Stimulated activated CD4-positive, alpha-beta T cell treated with anti-CD3 and anti-CD28 coated beads, Interleukin-1b, Interleukin-23, amount 100 ng/mL, for 24 hours (primary cell): ENCODE measurements at regions not wholly inside any gene's neighbourhood (a gene's known extent, or its start where the extent isn't known, plus 50 kb on each side); places are given as distances from the start of the nearest gene placed in this dataset.

Source experiments
- DNase-seq, 4 experiments: peaks; one replicate each; pipeline ENCODE4 v3.0.0-alpha.2; 2020; ENCODE audit warnings: low read depth in 4 of 4, low spot score in 1 of 4

DNA sequence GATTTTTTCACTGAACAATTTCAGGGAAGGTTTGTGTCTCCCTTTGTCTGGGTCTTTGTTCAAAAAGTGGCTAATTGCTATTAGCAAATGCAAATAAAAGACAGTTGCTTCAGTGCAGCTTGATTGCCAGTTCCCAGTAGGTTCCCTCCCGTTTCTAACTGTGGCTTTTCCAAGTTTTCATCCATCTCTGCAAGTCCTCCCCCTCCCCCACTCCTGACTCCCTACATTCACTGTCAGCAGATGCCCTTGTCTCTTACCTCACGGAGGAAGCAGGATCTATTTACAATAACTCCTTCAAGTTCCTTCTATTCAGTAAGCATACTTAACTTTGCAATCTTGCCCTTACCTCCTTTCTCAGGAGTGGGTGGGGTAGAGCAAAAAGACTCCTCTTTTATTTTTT lies 55.4 kb upstream of the SCEL start:
- no peak for DNase-seq

DNA sequence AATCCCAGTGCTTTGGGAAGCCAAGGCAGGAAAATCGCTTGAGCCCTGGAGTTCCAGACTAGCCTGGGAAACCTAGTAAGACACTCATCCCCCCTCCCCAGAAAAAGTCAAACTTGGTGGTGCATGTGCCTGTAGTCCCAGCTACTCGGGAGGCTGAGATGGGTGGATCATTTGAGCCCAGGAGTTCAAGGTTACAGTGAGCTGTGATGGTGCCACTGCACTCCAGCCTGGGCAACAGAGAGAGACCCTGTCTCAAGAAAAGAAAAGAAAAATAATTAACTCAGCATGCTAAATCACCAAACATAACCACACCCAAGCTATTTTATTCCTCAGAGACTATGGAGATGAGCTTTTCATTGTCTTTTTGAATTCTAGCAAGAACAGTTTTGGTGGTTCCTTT lies 56.2 kb upstream of the SCEL start:
- DNase-seq, result no peak

DNA sequence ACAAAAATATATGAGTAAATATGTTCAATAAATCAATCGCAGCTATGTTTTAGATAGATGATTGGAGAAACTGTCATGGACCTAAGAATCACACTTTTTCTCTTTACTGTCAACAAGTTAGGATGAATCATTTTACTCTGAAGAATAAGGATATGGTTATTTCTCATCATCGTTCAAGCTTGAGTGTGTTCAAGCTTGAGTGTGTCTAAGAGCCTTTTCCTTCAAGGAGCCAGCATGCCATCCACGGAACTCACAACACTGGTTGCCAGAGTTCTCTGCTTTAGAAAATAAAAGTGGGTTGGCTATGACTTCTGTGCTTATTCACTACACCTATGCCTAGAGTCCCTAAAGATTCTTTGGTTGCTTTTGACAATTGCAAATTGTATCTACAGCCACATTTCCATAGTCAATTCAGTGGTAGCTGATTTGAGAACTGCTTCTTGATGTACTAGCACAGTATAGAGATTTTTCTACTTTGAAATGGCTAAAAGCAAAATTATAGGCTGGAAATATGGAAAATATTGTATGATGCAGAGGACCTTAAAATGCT lies 58.1 kb upstream of the SCEL start:
- DNase-seq, result no peak

DNA sequence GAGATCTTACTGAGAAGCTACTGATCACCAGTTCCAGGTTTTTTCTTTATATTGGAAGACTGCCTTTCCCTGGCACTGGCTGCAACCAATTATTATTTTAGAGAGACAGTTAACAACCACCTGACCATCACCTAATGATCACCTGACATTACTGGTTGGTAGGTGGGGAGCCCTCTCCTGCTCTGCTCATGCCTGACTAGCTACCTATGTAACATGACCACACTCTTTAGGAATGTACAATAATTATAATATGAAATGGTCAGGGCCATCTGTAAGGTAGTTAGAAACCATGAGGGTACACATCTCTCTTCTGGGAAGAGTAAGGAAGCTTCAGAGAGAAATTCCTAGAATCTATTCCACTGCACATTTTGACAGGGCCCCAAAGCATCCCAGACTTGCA lies 59.0 kb upstream of the SCEL start:
- DNase-seq, result no peak

DNA sequence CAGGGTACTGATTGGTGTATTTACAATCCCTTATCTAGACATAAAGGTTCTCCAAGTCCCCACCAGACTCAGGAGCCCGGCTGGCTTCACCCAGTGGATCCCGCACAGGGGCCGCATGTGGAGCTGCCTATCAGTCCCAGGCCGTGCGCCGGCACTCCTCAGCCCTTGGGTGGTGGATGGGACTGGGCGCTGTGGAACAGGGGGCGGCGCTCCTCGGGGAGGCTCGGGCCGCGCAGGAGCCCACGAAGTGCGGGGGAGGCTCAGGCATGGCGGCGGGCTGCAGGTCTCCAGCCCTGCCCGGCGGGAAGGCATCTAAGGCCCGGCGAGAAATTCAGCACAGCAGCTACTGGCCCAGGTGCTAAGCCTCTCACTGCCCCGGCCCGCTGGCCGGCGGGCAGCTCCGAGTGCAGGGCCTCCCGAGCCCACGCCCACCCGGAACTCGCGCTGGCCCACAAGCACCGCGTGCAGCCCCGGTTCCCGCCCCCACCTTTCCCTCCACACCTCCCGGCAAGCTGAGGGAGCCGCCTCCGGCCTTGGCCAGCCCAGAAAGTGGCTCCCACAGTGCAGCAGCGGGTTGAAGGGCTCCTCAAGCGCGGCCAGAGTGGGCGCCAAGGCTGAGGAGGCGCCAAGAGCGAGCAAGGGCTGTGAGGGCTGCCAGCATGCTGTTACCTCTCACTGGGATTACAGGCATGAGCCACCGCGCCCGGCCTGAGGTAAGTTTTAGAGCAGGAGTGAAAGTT lies 60.0 kb upstream of the SCEL start:
- DNase-seq, result no peak

DNA sequence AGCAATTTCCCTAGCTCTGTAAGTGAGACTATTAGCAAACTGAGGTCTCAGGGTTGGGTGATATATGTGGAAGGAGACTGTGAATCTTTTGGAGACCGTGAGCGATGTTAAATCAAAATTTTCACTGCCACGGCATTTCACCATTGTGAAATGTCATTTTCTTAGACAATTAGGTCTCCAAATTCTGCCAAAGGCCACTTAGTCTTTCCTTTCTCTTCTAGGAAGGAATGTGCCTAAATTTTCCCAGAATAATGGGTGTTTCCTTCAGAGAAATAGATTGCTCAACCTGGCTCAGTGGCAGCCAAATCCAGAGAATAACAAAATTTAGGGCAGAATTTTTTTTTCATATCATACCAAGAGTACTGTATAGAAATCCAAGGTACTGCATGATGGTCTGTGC lies 64.5 kb upstream of the SCEL start:
- DNase-seq, result no peak

DNA sequence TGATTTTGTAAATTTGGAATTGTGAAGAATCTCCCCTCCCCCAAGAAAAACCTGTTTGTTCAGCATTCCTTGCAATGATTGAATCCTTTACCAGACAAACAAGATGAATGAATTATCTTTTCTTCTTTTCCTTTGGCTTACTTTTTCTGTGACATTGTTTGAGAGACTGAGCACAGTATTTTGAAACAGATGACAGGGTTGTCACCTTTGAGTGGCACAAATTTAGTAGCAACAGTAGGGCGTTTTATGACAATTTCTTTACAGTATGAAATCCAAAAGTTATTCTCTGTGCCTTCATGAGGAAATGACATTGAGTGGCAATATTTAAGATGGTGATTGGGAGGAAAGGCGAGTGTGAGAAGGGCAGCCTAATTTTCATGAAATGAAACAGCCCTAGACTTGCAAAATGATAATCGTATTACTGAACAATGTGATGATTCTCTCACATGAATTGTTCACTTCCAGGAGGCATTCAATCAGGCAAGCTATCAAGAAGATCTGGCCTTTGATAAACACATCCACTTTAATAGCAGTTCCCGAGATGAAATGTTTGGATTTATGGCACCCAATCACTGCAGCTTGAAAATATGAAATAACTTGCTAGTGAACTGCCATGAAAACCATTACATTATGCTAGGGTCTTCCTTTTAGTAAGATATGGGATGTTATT lies 68.6 kb upstream of the SCEL start:
- no peak for DNase-seq

DNA sequence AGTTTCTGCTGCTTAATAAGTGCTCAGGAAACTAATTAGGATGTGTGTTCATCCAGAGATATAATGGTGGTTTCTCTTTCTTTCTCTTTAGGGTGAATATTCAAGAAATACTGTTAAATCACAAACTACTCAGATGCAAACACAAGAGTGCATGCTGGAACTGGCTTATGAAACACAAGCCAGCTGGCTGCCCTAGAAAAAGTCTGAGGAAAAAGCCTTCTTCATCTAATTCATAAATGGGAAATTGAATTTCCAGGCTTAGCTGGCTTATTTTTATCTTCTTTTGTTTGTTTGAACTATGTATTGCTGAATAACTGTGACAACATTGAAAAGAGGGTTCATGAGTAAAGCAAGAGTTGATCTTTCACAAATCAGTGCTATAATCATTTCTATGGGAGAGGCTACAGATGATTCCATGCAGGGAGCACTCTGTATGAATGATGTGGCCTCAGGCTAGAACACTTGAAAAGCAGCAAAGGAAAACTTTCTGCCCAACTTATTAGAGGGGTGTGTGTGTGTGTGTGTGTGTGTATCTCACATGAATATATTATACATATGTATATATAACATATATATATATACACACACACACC lies 69.8 kb upstream of the SCEL start:
- DNase-seq, result no peak

DNA sequence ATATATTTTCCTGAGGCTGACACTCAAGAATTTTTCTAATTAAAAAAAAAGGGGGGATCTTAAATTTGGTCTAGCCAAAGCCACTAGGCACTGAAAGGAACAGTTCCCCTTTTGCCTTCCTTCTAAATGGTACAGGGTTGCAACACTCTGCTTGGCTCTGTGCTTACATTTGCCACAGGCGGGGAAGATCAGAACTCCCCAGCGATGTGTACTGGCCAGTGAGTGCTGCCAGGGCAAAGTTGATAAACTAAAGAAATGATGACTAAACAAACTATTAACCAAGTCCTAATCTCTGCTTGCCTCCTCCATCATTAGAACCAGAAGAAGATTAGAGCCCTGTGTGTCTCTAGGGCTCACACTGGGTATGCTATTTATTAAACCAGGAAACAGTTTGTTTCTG lies 75.3 kb upstream of the SCEL start:
- DNase-seq, result no peak

DNA sequence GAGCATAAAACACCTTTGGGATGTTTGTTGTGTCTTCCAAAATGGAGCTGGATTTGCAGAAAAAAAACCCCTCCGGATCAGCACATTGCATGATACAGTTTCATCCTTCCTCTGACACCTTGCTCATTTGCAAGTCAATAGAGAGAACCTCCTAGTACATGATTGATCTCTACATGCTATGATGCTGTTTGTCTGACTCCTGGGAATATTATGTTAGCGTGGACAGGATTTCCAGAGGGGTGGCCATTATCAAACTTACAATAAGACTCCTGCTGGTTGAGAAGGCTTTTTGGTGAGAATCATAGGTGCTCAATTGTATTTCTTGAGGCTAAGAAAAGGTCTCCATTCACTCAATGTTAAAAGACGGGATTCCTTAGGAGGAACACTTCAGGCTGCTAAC lies 75.9 kb upstream of the SCEL start:
- no peak for DNase-seq

DNA sequence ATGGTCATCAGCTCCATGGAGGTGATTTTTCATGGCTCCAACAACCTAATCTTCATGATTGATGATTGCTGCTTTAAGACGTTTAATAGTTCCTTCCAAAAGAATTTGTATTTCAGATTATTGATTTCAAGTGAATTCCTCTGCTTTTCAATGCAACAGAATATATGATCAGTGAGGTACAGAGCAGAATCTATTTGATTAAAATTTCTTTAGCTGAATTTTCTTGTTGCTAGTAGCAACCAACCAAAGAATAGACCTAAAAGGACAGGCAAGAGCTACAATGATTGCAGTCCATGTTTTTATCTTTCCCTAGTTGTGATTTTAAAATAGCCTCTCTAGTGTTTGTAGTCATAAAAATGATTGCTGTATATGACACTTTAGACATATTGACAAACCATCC lies 76.8 kb upstream of the SCEL start:
- no peak for DNase-seq

DNA sequence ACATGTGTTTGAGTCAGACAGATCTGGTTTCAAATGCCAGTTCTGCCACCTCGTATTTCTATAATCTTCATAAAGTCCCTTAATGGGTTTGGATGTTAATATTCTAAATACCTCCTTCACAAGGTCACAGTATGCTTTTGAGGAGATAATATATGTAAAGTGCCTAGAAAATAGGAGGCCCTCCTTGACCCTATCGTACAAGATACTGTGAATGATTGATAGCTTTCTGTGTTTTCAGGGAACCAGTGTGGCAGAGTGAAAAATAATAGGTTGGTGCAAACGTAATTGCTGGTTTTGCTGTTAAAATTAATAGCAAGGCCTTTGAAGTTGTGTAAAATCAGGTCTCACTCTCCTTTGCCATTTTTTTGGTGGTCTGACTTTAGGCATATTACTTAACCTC lies 77.5 kb upstream of the SCEL start:
- no peak for DNase-seq

DNA sequence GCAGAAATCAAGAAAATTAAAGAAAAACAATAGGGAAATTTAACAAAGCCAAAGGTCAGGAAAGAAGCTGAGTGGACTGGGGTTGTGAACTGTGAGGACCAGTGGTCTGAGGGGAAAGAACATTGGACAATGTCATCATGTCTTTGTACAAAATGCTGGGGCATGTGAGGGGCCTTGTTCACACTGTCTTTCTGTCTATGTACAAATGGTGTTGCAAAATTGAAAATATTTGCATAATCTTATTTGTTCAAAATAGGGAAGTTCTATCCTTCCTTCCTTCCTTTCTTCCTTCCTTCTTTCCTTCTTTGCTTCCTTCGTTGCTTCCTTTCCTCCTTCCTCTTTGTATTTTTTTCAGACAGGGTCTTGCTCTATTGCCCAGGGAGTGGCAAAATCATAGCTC lies 79.2 kb upstream of the SCEL start:
- DNase-seq, result no peak

DNA sequence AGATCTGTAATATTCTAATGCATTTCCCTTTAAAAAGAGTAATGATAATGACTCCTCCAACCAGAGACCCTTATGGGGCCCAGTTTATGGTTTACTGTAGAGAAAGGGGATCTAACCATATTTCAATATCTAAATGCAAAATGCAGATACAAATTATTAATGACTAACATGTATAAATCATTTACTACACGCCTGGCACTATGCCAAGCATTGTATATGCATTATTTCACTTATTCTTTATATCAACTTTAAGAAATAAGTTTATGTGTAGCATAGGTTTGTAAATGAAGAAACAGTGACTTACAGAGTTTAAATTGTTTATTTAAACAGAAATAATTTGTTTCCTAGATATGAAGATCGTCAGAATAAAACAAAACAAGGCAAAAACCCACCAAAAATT lies 86.2 kb upstream of the SCEL start:
- DNase-seq, result no peak

DNA sequence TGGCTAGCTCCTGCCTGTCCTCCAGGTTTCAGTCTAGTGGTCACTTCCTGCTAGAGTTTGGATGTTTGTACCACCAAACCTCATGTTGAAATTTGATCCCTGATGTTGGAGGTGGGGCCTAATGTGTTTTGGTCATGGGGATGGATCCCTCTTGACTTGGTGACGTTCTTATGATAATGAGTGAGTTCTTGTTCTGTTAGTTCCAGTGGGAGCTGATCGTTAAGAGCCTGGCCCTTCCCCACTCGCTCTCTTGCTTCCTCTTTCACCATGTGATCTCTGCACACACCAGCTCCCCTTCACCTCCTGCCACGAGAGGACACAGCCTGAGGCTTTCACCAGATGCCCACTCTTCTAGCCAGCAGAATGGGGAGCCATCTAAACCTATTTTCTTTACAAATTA lies 86.8 kb upstream of the SCEL start:
- DNase-seq, result no peak

DNA sequence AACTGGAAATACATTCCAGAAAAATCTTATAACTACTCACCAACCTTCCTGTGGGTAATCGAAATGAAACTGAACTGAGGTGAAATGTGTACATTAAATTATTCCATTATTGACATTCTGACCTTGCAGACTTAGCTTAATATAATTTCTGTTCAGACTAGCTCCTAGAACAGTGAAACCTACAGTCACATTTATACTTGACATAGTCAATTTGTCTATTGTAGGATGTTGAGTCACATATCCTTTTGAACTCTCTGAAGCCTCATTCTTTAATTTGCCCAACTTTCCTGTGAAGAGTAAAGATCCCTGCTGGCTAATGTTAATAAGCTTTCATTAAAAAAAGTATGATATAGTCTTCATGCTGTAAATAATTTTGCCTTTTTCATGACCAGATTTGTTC lies 92.0 kb upstream of the SCEL start:
- no peak for DNase-seq

DNA sequence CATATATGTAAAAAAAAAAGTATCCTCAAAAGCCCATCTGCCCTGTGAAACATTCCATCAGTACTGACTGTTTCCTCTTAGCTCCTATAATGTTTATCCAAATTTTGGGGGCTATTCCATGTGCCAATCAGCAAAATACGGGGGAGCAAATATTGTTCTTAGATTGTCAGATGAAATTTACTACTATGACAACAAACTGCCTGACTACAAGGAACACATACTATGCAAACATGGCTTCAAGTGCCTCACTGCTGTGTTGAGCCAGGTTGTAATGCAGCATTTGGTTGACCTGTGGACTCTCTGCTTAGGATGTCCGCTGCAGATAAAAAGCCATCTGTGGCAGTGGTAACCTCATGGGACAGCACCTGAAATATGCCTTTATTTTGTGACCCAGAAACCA lies 98.2 kb upstream of the SCEL start:
- DNase-seq, result no peak

DNA sequence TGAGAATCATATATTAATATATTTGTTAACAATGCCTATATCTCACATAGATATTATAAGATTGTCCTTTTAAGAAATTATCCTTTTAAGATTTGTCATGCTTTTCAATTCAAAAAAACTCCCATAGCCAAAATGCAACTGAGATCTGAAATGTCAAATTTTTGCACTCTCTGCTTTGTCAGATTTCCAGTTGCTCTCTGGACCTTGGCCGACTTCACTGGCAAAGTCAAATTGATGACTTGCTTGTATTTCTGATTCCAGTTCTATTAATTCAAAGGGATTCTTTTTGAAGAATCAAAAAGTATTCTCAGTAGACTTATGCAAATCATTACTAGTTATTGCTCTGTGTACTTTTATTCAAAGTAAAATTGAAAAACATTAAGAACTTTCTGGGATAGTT lies 101.2 kb upstream of the SCEL start:
- no peak for DNase-seq

DNA sequence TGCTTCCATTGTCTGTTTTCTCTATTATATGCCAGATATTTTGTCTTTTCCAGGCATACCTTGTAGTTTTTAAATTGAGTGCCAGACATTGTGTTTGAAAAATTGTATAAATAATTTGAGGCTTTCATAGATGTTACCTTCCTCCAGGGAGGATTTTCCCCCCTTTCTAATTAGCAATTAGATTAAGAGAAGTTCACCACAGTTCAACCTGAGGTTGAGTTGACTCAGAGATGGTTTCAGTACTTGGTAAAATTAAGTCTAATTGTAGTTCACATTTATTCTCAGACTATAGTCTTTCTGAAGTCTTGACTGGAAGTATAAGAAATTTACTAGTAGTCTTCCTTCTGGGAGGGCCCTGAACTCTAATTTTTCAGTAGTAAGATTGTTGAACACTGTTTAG lies 104.1 kb upstream of the SCEL start:
- DNase-seq, result no peak

DNA sequence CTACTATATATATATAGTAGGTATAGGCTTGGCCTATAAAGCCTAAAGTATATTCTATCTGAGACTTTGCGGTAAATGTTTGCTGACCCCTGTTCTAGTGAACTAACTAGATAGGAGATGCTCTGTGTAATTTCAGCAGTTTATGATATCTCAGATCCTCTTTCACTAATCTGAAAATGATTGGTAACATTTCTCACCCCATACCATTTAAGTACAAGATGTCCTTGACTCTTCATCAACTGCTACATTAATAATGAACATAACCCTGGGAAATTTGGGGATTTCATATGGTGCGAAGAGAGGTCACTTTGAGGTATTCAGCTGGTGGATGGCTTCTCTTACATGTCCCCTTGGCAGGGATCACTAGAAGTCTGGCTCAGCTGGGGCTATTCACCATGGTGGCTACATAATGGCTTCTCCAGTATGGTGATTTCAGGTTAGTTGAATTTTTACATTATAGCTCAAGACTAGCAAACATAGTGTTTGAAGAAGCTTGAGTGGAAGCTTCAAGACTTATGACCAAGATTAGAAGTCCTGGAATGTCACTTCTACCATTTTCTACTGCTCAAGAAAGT lies 103.6 kb upstream of the MYCBP2 start:
- DNase-seq, result no peak

DNA sequence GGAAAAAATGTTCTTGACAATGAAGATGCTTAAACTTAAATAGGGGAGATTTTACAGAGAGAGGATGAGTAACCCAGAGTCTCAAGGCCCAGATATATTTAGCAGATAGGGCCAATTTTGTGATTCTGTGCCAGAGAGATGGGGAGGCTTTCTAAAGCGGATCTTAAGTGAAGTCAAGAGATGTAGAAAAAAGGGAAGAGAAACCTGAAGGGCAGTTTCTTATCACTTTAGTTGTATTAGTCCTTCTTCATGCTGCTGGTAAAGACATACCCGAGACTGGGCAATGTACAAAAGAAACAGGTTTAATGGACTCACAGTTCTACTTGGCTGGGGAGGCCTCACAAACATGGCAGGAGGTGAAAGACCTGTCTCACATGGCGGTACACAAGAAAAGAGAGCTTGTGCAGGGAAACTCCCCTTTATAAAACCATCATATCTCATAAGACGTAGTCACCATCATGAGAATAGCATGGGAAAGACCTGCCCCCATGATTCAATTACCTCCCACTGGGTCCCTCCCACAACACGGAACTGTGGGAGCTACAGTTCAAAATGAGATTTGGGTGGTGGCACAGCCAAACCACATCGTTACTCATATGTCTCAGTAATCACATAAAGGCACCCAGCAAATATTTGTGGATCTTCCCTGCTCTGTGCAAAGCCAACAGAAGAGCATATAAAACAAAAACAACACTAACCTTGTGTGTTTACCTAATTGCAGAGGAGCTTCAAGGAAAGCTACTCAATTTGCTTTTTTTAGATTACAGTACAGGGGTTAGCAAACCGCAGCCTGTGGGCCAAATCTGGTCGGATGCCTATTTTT lies 102.6 kb upstream of the MYCBP2 start:
- peak; percentile 10 to 39 (median 16) for DNase-seq
